CD4-positive, alpha-beta T cell (primary cell): ENCODE measurements at regions not wholly inside any gene's neighbourhood (a gene's known extent, or its start where the extent isn't known, plus 50 kb on each side); places are given as distances from the start of the nearest gene placed in this dataset.

Experiments
- ATAC-seq: fragments of 200-7000 bp; cut with Tn5 transposase; one replicate; pipeline ENCODE4 v1.10.0; 2022; ENCODE audit warnings: mild to moderate bottlenecking; ENCODE audit not compliant: poor library complexity
- CTCF ChIA-PET: fragments of 350-600 bp; sonication (Branson Sonifier 250); formaldehyde crosslinking; loops from one replicate; lab custom pipeline; 2021; ENCODE audit warnings: antibody characterized with exemption, inconsistent platforms; lab: Charles Lee
- POLR2A ChIA-PET: fragments of 350-600 bp; sonication (Branson Sonifier 250); formaldehyde crosslinking; loops from one replicate; lab custom pipeline; 2021; ENCODE audit warnings: antibody characterized with exemption, inconsistent platforms; lab: Charles Lee
- DNase-seq, 14 experiments: peaks; one replicate each; pipeline ENCODE4 v3.0.0-alpha.2; 2013 to 2020; ENCODE audit warnings: mixed read lengths in 2 of 14
- H3K27ac ChIP-seq, 2 donors: one replicate each; pipeline versions ENCODE4 v1.5.1 to v1.7.0; 2013; ENCODE audit warnings: low read length in 2 of 2, low read depth in 1 of 2, mild to moderate bottlenecking in 1 of 2
- H3K27me3 ChIP-seq, 2 experiments: 1 replicate in 1 of 2; 2 replicates in 1 of 2; pipeline versions ENCODE4 v1.6.1 to v1.7.0; 2013; ENCODE audit warnings: low read length in 2 of 2, control low read depth in 1 of 2, mild to moderate bottlenecking in 1 of 2, moderate library complexity in 1 of 2; ENCODE audit not compliant: insufficient read depth in 2 of 2, control insufficient read depth in 1 of 2
- H3K36me3 ChIP-seq: one replicate; pipeline ENCODE4 v1.6.1; 2013; ENCODE audit warnings: low read length, control low read depth; ENCODE audit not compliant: insufficient read depth
- H3K4me1 ChIP-seq: one replicate; pipeline ENCODE4 v1.6.1; 2013; ENCODE audit warnings: low read length, control low read depth; ENCODE audit not compliant: insufficient read depth
- H3K4me3 ChIP-seq: one replicate; pipeline ENCODE4 v1.5.1; 2013; ENCODE audit warnings: mild to moderate bottlenecking, low read length, moderate library complexity
- H3K9me3 ChIP-seq, 2 experiments: 1 replicate in 1 of 2; 2 replicates in 1 of 2; pipeline versions ENCODE4 v1.6.1 to v1.7.0; 2013; ENCODE audit warnings: low read length in 2 of 2, mild to moderate bottlenecking in 2 of 2, control low read depth in 1 of 2, moderate library complexity in 1 of 2; ENCODE audit not compliant: control insufficient read depth in 1 of 2, insufficient read depth in 1 of 2
- H3K27ac Mint-ChIP-seq: one replicate; pipeline ENCODE4 v1.8.0; 2020; ENCODE audit warnings: mixed read lengths
- H3K27me3 Mint-ChIP-seq: one replicate; pipeline ENCODE4 v1.8.0; 2021; ENCODE audit warnings: mixed read lengths
- H3K36me3 Mint-ChIP-seq: one replicate; pipeline ENCODE4 v1.8.0; 2021; ENCODE audit warnings: low read depth, mixed read lengths
- H3K4me1 Mint-ChIP-seq: one replicate; pipeline ENCODE4 v1.8.0; 2021; ENCODE audit warnings: low read depth, mixed read lengths
- H3K4me3 Mint-ChIP-seq: one replicate; pipeline ENCODE4 v1.8.0; 2020; ENCODE audit warnings: mild to moderate bottlenecking, mixed read lengths
- H3K9me3 Mint-ChIP-seq: one replicate; pipeline ENCODE4 v1.8.0; 2020; ENCODE audit warnings: mixed read lengths
- intact Hi-C, 2 experiments: fragments of 100-400 bp; cut with DNase I in 1 of 2; cut with micrococcal nuclease in 1 of 2; formaldehyde crosslinking; loops; one replicate each; pipeline versions ENCODE4 v1.15.1 to v1.9.0; 2023 to 2025; cut with DNase I, micrococcal nuclease
- TF ChIP-seq, protein P1 (sequence below): fragments of 200-600 bp; IDR thresholded peaks from one replicate; pipeline ENCODE4 v1.8.0; 2022; ENCODE audit warnings: antibody characterized with exemption, mild to moderate bottlenecking

DNA sequence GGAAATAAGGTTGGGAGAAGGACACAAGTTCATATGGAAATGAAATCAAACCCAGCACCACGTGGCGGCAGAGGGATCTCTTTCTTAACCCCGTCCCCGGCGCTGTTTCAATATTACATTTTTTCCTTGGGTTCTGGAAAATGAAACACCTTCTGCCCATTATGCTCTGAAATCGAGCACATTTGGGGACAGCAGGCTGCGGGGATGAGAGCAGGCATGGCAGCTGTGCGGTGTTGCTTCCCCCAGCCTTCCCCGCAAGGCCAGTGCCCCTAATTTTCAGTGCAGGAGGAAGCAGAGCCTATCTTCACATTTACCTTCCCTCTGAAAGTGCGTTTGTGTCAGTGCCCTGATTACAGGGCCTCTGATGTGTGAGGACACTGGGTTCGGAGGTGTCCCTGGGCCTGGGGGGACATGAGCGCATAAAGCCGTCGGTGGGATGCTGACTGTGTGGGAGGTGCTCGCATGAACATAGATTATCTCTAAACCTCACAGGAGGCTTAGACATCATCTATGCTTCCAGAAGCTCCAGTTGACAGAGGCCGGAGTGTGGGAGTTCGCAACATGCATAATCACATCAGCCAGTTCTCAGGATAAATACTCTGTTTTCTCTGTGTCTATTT lies 921.3 kb downstream of the BRD1 start:
- ChIA-PET CTCF (no interaction called here), POLR2A (no interaction called here)
- DNase-seq = no peak
- TF ChIP-seq, protein P1, sequence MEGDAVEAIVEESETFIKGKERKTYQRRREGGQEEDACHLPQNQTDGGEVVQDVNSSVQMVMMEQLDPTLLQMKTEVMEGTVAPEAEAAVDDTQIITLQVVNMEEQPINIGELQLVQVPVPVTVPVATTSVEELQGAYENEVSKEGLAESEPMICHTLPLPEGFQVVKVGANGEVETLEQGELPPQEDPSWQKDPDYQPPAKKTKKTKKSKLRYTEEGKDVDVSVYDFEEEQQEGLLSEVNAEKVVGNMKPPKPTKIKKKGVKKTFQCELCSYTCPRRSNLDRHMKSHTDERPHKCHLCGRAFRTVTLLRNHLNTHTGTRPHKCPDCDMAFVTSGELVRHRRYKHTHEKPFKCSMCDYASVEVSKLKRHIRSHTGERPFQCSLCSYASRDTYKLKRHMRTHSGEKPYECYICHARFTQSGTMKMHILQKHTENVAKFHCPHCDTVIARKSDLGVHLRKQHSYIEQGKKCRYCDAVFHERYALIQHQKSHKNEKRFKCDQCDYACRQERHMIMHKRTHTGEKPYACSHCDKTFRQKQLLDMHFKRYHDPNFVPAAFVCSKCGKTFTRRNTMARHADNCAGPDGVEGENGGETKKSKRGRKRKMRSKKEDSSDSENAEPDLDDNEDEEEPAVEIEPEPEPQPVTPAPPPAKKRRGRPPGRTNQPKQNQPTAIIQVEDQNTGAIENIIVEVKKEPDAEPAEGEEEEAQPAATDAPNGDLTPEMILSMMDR = no peak
- Histone ChIP-seq H3K27me3 (peaks cover 0 to 3% of the 10 kb centered on the region in 2 experiments), H3K9me3 (peaks cover 0 to 14% of the 10 kb centered on the region in 2 experiments), H3K27ac (no peak overlapping the region), H3K4me3 (no peak overlapping the region), H3K4me1 (no peaks in the 10 kb centered on the region), H3K36me3 (no peaks in the 10 kb centered on the region)
- Mint-ChIP-seq H3K27me3 (peaks cover 37% of the 10 kb centered on the region), H3K27ac (no peak overlapping the region), H3K9me3 (no peaks in the 10 kb centered on the region), H3K36me3 (no peaks in the 10 kb centered on the region), H3K4me1 (no peaks in the 10 kb centered on the region), H3K4me3 (no peak overlapping the region)
- intact Hi-C loops = no loop called here
- no peak for ATAC-seq

DNA sequence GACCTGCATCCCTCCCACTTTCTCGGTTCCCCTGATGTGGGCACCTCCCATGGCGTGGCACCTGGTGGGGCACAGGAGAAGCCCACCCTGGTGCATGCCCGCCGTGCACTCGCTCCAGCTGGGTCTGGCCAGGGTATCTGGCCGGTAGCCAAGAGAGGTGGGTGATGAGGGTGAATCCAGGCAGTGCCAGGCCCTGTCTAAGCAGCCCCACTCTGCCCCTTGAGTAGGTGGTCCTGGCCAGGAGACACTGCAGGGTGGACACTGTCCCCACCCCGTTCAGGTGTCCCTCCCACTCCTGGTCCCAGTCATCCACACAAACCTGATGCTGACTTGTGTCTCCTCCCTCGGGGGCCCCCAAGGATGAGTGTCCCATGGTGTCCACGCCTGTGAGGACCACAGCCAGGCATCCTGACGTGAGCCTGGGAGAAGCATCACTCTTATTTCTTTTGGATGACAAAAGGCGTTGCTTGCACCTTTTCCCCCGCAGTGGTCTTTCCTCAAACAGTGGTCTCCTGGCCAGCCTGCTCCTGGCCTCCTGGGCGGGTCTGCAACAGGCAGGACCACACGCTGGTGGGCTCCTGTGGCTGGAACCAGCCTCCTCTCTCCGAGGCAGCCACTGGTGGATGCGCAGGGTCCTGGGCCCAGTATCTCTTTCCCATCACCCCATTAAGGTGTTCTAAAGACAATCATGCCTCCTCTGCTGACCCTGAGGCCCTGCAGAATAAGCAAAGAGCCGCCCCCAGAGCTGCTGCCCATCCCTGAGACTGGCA lies 922.3 kb downstream of the BRD1 start:
- DNase-seq = peak in 1 of 14 experiments; percentile 11
- no peak overlapping the region for H3K4me3 ChIP-seq
- Mint-ChIP-seq H3K4me1 (no peaks in the 10 kb centered on the region), H3K27me3 (peaks cover 37% of the 10 kb centered on the region), H3K27ac (no peak overlapping the region), H3K36me3 (no peaks in the 10 kb centered on the region), H3K4me3 (no peak overlapping the region), H3K9me3 (no peaks in the 10 kb centered on the region)
- ChIA-PET POLR2A (no interaction called here), CTCF (no interaction called here)
- intact Hi-C loops = no loop called here
- no peak overlapping the region for H3K27ac ChIP-seq
- H3K4me1 ChIP-seq = no peaks in the 10 kb centered on the region
- ATAC-seq = no peak
- peaks cover 0 to 3% of the 10 kb centered on the region in 2 experiments for H3K27me3 ChIP-seq
- no peaks in the 10 kb centered on the region for H3K36me3 ChIP-seq
- H3K9me3 ChIP-seq = peaks cover 0 to 14% of the 10 kb centered on the region in 2 experiments
- TF ChIP-seq, protein P1 = no peak

DNA sequence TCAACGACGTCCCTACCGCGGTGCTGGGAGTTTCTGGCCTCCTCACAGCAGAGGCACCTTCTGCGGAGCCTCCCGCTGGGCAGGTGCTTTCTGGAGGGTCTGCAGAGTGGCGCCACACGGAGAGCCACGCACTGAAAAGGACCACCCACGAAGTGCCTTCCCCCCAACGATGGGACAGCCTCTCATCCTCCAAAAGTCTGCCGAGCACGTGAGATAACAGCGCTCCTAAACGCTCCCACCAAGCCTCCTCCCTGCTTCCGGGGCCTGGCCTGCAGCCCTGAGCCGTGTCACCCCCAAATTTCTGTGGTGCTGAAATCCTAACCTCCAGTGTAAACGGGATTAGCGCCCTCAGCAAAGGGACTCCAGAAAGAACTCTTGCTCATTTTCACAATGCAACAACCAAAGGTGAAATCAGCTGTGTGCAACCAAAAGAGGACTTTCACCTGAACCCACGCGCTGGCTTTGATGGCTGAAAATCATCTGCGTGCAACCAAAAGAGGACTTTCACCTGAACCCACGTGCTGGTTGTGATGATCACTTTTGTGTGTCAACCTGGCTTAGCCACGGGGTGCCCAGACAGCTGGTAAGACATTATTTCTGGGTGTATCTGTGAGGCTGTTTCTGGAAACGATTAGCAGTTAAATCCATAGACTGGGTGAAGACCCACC lies 924.6 kb downstream of the BRD1 start:
- TF ChIP-seq, protein P1 = no peak
- no peaks in the 10 kb centered on the region for H3K9me3 Mint-ChIP-seq
- H3K27me3 ChIP-seq = peaks cover 0 to 3% of the 10 kb centered on the region in 2 experiments
- DNase-seq (peak in 1 of 14 experiments; percentile 20), ATAC-seq (no peak)
- intact Hi-C loops = no loop called here
- ChIA-PET CTCF (no interaction called here), POLR2A (no interaction called here)
- H3K36me3 Mint-ChIP-seq = no peaks in the 10 kb centered on the region
- no peak overlapping the region for H3K4me3 Mint-ChIP-seq
- peaks cover 0 to 19% of the 10 kb centered on the region in 2 experiments for H3K9me3 ChIP-seq
- no peaks in the 10 kb centered on the region for H3K4me1 ChIP-seq
- no peak overlapping the region for H3K27ac ChIP-seq
- H3K27me3 Mint-ChIP-seq = peaks cover 27% of the 10 kb centered on the region
- H3K36me3 ChIP-seq = no peaks in the 10 kb centered on the region
- H3K4me1 Mint-ChIP-seq = no peaks in the 10 kb centered on the region
- no peak overlapping the region for H3K4me3 ChIP-seq
- H3K27ac Mint-ChIP-seq = no peak overlapping the region
